GM23338 (cell line): ENCODE measurements at regions not wholly inside any gene's neighbourhood (a gene's known extent, or its start where the extent isn't known, plus 50 kb on each side); places are given as distances from the start of the nearest gene placed in this dataset.

Source experiments
- ATAC-seq: fragments of 200-7000 bp; cut with Tn5 transposase; 3 replicates; pipeline ENCODE4 v1.9.1; 2020
- DNase-seq: peaks from one replicate; pipeline ENCODE4 v3.0.0-alpha.2; 2015; ENCODE audit warnings: low spot score
- H2AFZ ChIP-seq: fragments of 200-600 bp; sonication (generic); 2 replicates; pipeline ENCODE4 v1.8.0; 2016; ENCODE audit warnings: antibody characterized with exemption, mild to moderate bottlenecking, moderate library complexity
- H3F3A ChIP-seq: fragments of 200-600 bp; sonication (generic); replicated peaks from 2 replicates; pipeline ENCODE4 v1.8.0; 2017; ENCODE audit warnings: antibody characterized with exemption, mixed run types, low read depth
- H3K27ac ChIP-seq: fragments of 200-600 bp; sonication (generic); 2 replicates; pipeline ENCODE4 v1.6.1; 2016; ENCODE audit warnings: low read depth
- H3K27me3 ChIP-seq: fragments of 200-600 bp; sonication (generic); 2 replicates; pipeline ENCODE4 v1.8.0; 2016; ENCODE audit warnings: mild to moderate bottlenecking, mixed run types, moderate library complexity; ENCODE audit not compliant: insufficient read depth
- H3K36me3 ChIP-seq: fragments of 200-600 bp; sonication (generic); 2 replicates; pipeline ENCODE4 v1.8.0; 2016; ENCODE audit warnings: mild to moderate bottlenecking; ENCODE audit not compliant: insufficient read depth
- H3K4me1 ChIP-seq: fragments of 200-600 bp; sonication (generic); 2 replicates; pipeline ENCODE4 v1.8.0; 2016; ENCODE audit warnings: mild to moderate bottlenecking, moderate library complexity; ENCODE audit not compliant: insufficient read depth
- H3K4me2 ChIP-seq: fragments of 200-600 bp; sonication (generic); 2 replicates; pipeline ENCODE4 v1.7.1; 2017; ENCODE audit warnings: mixed run types
- H3K4me3 ChIP-seq: fragments of 200-600 bp; sonication (generic); 2 replicates; pipeline ENCODE4 v1.6.1; 2016; ENCODE audit warnings: mixed run types
- H3K79me2 ChIP-seq: fragments of 200-600 bp; sonication (generic); replicated peaks from 2 replicates; pipeline ENCODE4 v1.8.0; 2017; ENCODE audit warnings: mild to moderate bottlenecking; ENCODE audit not compliant: insufficient read depth
- H3K9me2 ChIP-seq: fragments of 200-600 bp; sonication (generic); 2 replicates; pipeline ENCODE4 v1.8.0; 2017; ENCODE audit not compliant: insufficient read depth
- H4K20me1 ChIP-seq: fragments of 200-600 bp; sonication (generic); replicated peaks from 2 replicates; pipeline ENCODE4 v1.8.0; 2017; ENCODE audit warnings: mild to moderate bottlenecking; ENCODE audit not compliant: insufficient read depth
- H3K27ac Mint-ChIP-seq: 2 replicates; pipeline ENCODE4 v1.8.0; 2020; ENCODE audit warnings: inconsistent platforms, mild to moderate bottlenecking, moderate library complexity, mixed read lengths
- H3K27me3 Mint-ChIP-seq: 3 replicates; pipeline ENCODE4 v1.8.0; 2022; ENCODE audit warnings: low read depth, mild to moderate bottlenecking, moderate library complexity, mixed read lengths, inconsistent platforms; ENCODE audit not compliant: insufficient read depth, poor library complexity
- H3K36me3 Mint-ChIP-seq: 3 replicates; pipeline ENCODE4 v1.8.0; 2021; ENCODE audit warnings: low read depth, mild to moderate bottlenecking, inconsistent platforms, moderate library complexity, mixed read lengths
- H3K4me1 Mint-ChIP-seq: 3 replicates; pipeline ENCODE4 v1.8.0; 2020; ENCODE audit warnings: mild to moderate bottlenecking, inconsistent platforms, mixed read lengths
- H3K4me3 Mint-ChIP-seq: 3 replicates; pipeline ENCODE4 v1.8.0; 2021; ENCODE audit warnings: moderate library complexity, mild to moderate bottlenecking, inconsistent platforms, mixed read lengths
- H3K9me3 Mint-ChIP-seq: 3 replicates; pipeline ENCODE4 v1.8.0; 2020; ENCODE audit warnings: moderate library complexity, mild to moderate bottlenecking, inconsistent platforms, mixed read lengths
- CREB1 ChIP-seq: fragments of 250-450 bp; sonication (Bioruptor Pico); IDR thresholded peaks from 2 replicates; pipeline ENCODE4 v1.5.0; 2020; ENCODE audit warnings: low read depth, mild to moderate bottlenecking, moderate library complexity
- EZH2 ChIP-seq: fragments of 200-600 bp; sonication (generic); IDR thresholded peaks from one replicate; pipeline ENCODE4 v1.8.0; 2017; ENCODE audit warnings: antibody characterized with exemption, mild to moderate bottlenecking, low read depth; ENCODE audit not compliant: unreplicated experiment
- EZH2phosphoT487 ChIP-seq: fragments of 200-600 bp; sonication (generic); IDR thresholded peaks from one replicate; pipeline ENCODE4 v1.8.1; 2018; ENCODE audit warnings: antibody characterized with exemption; ENCODE audit not compliant: unreplicated experiment
- JUNB ChIP-seq: IDR thresholded peaks from one replicate; pipeline ENCODE4 v1.6.1; 2016; ENCODE audit warnings: antibody characterized with exemption; ENCODE audit not compliant: unreplicated experiment
- NANOG ChIP-seq: IDR thresholded peaks from 2 replicates; pipeline ENCODE4 v1.6.1; 2016; ENCODE audit warnings: antibody characterized with exemption, borderline replicate concordance
- POLR2AphosphoS5 ChIP-seq: IDR thresholded peaks from 2 replicates; pipeline ENCODE4 v1.6.1; 2016; ENCODE audit warnings: antibody characterized with exemption, low read depth
- ZNF114 ChIP-seq: fragments of 250-450 bp; sonication (Bioruptor Pico); IDR thresholded peaks from 2 replicates; pipeline ENCODE4 v1.5.0; 2020; ENCODE audit warnings: mild to moderate bottlenecking, moderate library complexity
- ZNF331 ChIP-seq: fragments of 250-450 bp; sonication (Bioruptor Pico); IDR thresholded peaks from 2 replicates; pipeline ENCODE4 v1.5.0; 2020; ENCODE audit warnings: low read depth, mild to moderate bottlenecking, moderate library complexity
- TF ChIP-seq, protein P1 (sequence below), 2 experiments: fragments of 200-600 bp in 1 of 2; sonication (generic) in 1 of 2; conservative IDR thresholded peaks; 2 replicates each; pipeline versions ENCODE4 v1.5.1 to v1.6.1; 2016 to 2017; ENCODE audit warnings: antibody characterized with exemption in 2 of 2, low read depth in 2 of 2, mild to moderate bottlenecking in 2 of 2, moderate library complexity in 1 of 2
- TF ChIP-seq, protein P2 (sequence below): IDR thresholded peaks from 2 replicates; pipeline ENCODE4 v1.6.1; 2016; ENCODE audit warnings: antibody characterized with exemption
- TF ChIP-seq, protein P3 (sequence below): fragments of 250-450 bp; sonication (Bioruptor Pico); IDR thresholded peaks from 2 replicates; pipeline ENCODE4 v1.5.0; 2020; ENCODE audit warnings: mild to moderate bottlenecking, moderate library complexity

DNA sequence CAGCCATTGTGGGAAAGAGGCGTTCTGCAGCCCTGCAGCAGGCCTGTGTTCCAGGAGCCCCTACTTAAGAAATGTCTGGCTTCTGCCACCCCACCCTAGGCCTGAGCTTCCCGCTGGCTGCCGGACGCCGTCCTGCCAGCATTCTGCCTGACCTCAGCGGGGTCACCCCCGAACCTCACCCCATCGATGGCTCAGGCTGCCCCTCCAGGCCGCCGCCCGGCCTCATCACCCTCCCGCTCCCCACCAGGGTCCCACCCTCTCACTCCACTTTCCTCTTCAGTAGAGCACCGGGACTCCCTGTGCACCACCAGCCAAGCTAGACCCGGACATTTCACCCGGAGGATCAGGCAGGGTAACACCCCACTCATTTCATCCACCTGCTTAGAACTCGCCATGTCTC is 73.6 kb upstream of the SALL3 start (continued):
- TF ChIP-seq, protein P1, sequence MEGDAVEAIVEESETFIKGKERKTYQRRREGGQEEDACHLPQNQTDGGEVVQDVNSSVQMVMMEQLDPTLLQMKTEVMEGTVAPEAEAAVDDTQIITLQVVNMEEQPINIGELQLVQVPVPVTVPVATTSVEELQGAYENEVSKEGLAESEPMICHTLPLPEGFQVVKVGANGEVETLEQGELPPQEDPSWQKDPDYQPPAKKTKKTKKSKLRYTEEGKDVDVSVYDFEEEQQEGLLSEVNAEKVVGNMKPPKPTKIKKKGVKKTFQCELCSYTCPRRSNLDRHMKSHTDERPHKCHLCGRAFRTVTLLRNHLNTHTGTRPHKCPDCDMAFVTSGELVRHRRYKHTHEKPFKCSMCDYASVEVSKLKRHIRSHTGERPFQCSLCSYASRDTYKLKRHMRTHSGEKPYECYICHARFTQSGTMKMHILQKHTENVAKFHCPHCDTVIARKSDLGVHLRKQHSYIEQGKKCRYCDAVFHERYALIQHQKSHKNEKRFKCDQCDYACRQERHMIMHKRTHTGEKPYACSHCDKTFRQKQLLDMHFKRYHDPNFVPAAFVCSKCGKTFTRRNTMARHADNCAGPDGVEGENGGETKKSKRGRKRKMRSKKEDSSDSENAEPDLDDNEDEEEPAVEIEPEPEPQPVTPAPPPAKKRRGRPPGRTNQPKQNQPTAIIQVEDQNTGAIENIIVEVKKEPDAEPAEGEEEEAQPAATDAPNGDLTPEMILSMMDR (conservative IDR thresholded peaks at IDR 0.05; ENCODE audit: low read depth in 2 of 2) = no peak
- no peak for TF ChIP-seq POLR2AphosphoS5

DNA sequence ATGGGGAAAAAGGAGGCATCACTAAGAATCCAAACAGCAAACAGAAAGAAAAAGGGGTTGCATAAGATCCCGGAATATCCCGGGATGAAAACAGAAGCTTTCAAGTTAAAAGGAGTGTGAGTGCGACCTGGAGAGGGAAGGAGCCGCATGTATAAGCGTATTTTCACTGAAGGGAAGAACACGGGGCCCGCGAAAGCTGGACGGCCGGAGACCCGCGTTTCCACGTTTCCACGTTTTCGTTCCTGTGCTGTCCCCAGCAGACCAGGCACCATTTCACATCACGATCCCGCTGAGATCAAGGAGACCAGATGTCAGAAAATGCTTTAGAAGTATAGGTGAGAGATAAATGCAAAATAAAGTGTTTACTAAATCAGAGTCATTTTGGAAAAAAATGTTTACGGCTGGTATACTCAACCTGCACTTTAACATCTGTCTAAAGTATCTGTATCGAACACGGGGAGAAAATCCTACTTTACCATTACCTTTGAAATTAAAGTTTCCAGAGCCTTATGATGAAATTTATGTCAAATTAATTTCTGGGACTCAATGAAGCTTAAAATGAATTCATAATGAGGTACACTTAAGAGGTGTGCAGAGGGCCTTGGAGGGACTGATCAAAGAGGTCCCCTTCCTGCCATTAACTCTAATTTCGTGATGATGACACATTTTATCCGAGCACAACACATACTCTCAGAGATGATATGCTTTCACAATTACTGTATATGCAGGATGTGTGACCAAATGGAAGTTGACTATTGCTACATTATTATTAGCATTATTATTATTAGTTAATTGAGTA is 71.0 kb upstream of the SALL3 start:
- ATAC-seq (no peak), DNase-seq (no peak)
- Histone ChIP-seq H3K27ac (no peak overlapping the region), H3F3A (no peaks in the 10 kb centered on the region), H2AFZ (no peak overlapping the region), H4K20me1 (no peaks in the 10 kb centered on the region), H3K27me3 (no peaks in the 10 kb centered on the region), H3K4me2 (no peak overlapping the region), H3K36me3 (no peaks in the 10 kb centered on the region), H3K4me1 (no peaks in the 10 kb centered on the region; the same call in 1 of the 2 replicates), H3K9me2 (no peaks in the 10 kb centered on the region), H3K4me3 (no peak overlapping the region), H3K79me2 (no peaks in the 10 kb centered on the region)
- H3K27ac Mint-ChIP-seq = no peak overlapping the region
- no peak overlapping the region for H3K4me3 Mint-ChIP-seq
- H3K27me3 Mint-ChIP-seq = peaks cover 12% of the 10 kb centered on the region
- H3K4me1 Mint-ChIP-seq = peaks cover 2% of the 10 kb centered on the region; the same call in 1 of the 3 replicates
- peaks cover 20% of the 10 kb centered on the region for H3K36me3 Mint-ChIP-seq
- peaks cover 90% of the 10 kb centered on the region for H3K9me3 Mint-ChIP-seq
- TF ChIP-seq, protein P2, sequence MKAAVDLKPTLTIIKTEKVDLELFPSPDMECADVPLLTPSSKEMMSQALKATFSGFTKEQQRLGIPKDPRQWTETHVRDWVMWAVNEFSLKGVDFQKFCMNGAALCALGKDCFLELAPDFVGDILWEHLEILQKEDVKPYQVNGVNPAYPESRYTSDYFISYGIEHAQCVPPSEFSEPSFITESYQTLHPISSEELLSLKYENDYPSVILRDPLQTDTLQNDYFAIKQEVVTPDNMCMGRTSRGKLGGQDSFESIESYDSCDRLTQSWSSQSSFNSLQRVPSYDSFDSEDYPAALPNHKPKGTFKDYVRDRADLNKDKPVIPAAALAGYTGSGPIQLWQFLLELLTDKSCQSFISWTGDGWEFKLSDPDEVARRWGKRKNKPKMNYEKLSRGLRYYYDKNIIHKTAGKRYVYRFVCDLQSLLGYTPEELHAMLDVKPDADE = no peak
- TF ChIP-seq ZNF114 (no peak), CREB1 (CRISPR knock-in tag) (no peak), EZH2phosphoT487 (no peak), NANOG (no peak), ZNF331 (no peak), JUNB (no peak), EZH2 (no peak)
- TF ChIP-seq, protein P3, sequence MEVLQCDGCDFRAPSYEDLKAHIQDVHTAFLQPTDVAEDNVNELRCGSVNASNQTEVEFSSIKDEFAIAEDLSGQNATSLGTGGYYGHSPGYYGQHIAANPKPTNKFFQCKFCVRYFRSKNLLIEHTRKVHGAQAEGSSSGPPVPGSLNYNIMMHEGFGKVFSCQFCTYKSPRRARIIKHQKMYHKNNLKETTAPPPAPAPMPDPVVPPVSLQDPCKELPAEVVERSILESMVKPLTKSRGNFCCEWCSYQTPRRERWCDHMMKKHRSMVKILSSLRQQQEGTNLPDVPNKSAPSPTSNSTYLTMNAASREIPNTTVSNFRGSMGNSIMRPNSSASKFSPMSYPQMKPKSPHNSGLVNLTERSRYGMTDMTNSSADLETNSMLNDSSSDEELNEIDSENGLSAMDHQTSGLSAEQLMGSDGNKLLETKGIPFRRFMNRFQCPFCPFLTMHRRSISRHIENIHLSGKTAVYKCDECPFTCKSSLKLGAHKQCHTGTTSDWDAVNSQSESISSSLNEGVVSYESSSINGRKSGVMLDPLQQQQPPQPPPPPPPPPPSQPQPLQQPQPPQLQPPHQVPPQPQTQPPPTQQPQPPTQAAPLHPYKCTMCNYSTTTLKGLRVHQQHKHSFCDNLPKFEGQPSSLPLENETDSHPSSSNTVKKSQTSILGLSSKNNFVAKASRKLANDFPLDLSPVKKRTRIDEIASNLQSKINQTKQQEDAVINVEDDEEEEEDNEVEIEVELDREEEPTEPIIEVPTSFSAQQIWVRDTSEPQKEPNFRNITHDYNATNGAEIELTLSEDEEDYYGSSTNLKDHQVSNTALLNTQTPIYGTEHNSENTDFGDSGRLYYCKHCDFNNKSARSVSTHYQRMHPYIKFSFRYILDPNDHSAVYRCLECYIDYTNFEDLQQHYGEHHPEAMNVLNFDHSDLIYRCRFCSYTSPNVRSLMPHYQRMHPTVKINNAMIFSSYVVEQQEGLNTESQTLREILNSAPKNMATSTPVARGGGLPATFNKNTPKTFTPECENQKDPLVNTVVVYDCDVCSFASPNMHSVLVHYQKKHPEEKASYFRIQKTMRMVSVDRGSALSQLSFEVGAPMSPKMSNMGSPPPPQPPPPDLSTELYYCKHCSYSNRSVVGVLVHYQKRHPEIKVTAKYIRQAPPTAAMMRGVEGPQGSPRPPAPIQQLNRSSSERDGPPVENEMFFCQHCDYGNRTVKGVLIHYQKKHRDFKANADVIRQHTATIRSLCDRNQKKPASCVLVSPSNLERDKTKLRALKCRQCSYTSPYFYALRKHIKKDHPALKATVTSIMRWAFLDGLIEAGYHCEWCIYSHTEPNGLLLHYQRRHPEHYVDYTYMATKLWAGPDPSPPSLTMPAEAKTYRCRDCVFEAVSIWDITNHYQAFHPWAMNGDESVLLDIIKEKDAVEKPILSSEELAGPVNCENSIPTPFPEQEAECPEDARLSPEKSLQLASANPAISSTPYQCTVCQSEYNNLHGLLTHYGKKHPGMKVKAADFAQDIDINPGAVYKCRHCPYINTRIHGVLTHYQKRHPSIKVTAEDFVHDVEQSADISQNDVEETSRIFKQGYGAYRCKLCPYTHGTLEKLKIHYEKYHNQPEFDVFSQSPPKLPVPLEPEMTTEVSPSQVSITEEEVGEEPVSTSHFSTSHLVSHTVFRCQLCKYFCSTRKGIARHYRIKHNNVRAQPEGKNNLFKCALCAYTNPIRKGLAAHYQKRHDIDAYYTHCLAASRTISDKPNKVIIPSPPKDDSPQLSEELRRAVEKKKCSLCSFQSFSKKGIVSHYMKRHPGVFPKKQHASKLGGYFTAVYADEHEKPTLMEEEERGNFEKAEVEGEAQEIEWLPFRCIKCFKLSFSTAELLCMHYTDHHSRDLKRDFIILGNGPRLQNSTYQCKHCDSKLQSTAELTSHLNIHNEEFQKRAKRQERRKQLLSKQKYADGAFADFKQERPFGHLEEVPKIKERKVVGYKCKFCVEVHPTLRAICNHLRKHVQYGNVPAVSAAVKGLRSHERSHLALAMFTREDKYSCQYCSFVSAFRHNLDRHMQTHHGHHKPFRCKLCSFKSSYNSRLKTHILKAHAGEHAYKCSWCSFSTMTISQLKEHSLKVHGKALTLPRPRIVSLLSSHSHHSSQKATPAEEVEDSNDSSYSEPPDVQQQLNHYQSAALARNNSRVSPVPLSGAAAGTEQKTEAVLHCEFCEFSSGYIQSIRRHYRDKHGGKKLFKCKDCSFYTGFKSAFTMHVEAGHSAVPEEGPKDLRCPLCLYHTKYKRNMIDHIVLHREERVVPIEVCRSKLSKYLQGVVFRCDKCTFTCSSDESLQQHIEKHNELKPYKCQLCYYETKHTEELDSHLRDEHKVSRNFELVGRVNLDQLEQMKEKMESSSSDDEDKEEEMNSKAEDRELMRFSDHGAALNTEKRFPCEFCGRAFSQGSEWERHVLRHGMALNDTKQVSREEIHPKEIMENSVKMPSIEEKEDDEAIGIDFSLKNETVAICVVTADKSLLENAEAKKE (CRISPR knock-in tag) = no peak
- TF ChIP-seq, protein P1 (conservative IDR thresholded peaks at IDR 0.05; ENCODE audit: low read depth in 2 of 2) = no peak
